MCF 10A (cell line): ENCODE measurements at regions not wholly inside any gene's neighbourhood (a gene's known extent, or its start where the extent isn't known, plus 50 kb on each side); places are given as distances from the start of the nearest gene placed in this dataset.

ENCODE experiments used
- BruUV-seq: library from RNA; stranded (reverse); fragments of 400-500 nt; replicated peaks from 2 replicates; lab custom pipeline; 2021; lab: Mats Ljungman, UMichigan
- CTCF ChIA-PET: fragments of 300-600 bp; sonication (Branson Sonifier 250); formaldehyde crosslinking; extraction: SDS; loops from one replicate; lab custom pipeline; 2021; ENCODE audit warnings: antibody characterized with exemption, inconsistent platforms; lab: Yijun Ruan, JAX
- POLR2A ChIA-PET: fragments of 300-600, 350-650 bp; sonication (Branson Sonifier 250); formaldehyde crosslinking; extraction: SDS; loops from one replicate; lab custom pipeline; 2020; ENCODE audit warnings: antibody characterized with exemption, inconsistent platforms; lab: Yijun Ruan, JAX
- DNase-seq: peaks from one replicate; pipeline ENCODE4 v3.0.0-alpha.2; 2018; ENCODE audit not compliant: unreplicated experiment
- H3K27ac Mint-ChIP-seq: one replicate; pipeline ENCODE4 v1.8.0; 2022; ENCODE audit warnings: mild to moderate bottlenecking, low read depth, mixed read lengths; ENCODE audit not compliant: unreplicated experiment
- H3K27me3 Mint-ChIP-seq: one replicate; pipeline ENCODE4 v1.8.0; 2022; ENCODE audit warnings: mixed read lengths; ENCODE audit not compliant: insufficient read depth, unreplicated experiment
- H3K36me3 Mint-ChIP-seq: one replicate; pipeline ENCODE4 v1.8.0; 2022; ENCODE audit warnings: mild to moderate bottlenecking, moderate library complexity, mixed read lengths; ENCODE audit not compliant: insufficient read depth, unreplicated experiment
- H3K4me1 Mint-ChIP-seq: one replicate; pipeline ENCODE4 v1.8.0; 2022; ENCODE audit warnings: mixed read lengths; ENCODE audit not compliant: insufficient read depth, unreplicated experiment
- H3K4me3 Mint-ChIP-seq: one replicate; pipeline ENCODE4 v1.8.0; 2022; ENCODE audit warnings: mild to moderate bottlenecking, moderate library complexity, mixed read lengths; ENCODE audit not compliant: unreplicated experiment
- H3K9me3 Mint-ChIP-seq: one replicate; pipeline ENCODE4 v1.8.0; 2022; ENCODE audit warnings: mixed read lengths; ENCODE audit not compliant: unreplicated experiment
- CTCF ChIP-seq: fragments of 200-600 bp; IDR thresholded peaks from one replicate; pipeline ENCODE4 v1.8.0; 2022; ENCODE audit warnings: antibody characterized with exemption, mild to moderate bottlenecking; ENCODE audit not compliant: unreplicated experiment
- intact Hi-C: fragments of 100-400 bp; cut with micrococcal nuclease; formaldehyde crosslinking; loops from 2 replicates; pipeline ENCODE4 v1.14.1; 2022

DNA sequence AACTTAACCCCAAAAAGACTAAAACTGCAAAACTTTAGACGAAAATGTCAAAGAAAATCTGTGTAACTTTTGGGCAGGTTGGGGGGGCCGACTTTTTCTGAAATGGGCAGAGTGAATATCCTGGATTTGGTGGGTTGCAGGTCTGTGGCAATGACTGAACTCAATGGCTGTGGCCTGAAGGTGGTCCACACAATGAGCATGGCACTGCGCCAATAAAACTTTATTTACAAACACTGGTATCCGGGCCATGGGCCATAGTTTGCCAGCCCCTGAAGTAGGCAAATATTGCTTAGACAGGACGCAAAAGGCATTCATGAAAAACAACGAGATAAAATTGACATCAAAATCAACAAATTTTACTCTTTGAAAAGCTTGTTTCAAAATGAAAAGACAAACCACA, 66.2 kb downstream of the RTP5 start:
- no peak for TF ChIP-seq CTCF
- Mint-ChIP-seq H3K9me3 (no peaks in the 10 kb centered on the region), H3K27ac (no peak overlapping the region), H3K4me3 (no peak overlapping the region), H3K27me3 (no peaks in the 10 kb centered on the region), H3K36me3 (no peaks in the 10 kb centered on the region), H3K4me1 (no peaks in the 10 kb centered on the region)
- DNase-seq = no peak
- ChIA-PET CTCF (no interaction called here), POLR2A (no interaction called here)
- BruUV-seq = no TSS peak
- intact Hi-C loops = no loop called here

DNA sequence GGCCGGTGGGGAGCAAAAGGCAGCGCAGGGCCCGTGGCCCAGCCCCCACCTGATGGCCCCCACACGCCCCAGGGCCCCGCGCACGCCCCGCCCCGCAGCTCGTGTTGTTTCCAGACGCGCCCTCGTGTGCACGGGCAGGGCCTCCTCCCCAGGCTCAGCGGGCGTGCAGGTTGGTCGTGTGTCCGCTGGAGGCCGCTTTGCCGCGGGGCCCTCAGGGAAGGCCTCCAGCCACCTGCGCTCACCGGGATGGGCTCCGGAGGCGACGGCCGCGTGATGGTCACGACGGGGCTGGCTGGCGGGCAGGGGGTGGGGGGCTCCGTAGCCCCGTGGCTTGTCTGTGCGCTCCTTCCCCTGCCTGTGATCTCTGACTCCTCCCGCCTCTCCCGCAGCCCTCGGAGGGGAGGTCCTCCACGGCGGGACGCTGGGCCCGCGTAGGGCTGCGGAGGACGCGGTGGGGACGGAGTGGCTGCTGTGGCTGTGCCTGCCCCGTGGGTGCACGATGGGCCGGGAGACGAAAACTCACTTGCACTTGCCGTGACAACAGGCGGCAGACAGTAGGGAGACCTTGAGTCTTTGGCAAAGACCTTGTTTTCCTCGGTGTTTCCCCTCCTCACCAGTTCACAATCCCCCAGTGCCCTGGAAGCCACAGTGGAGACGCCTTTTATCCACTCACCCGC, 67.1 kb downstream of the RTP5 start:
- H3K4me3 Mint-ChIP-seq = no peak overlapping the region
- H3K27me3 Mint-ChIP-seq = no peaks in the 10 kb centered on the region
- no peak overlapping the region for H3K27ac Mint-ChIP-seq
- H3K9me3 Mint-ChIP-seq = no peaks in the 10 kb centered on the region
- no peak for TF ChIP-seq CTCF
- ChIA-PET CTCF (interaction anchor here (0.6 kb wide), 1 partner anchor 14 kb away, joined by 3 read pairs; no protein-coding TSS in a partner anchor), POLR2A (no interaction called here)
- H3K4me1 Mint-ChIP-seq = no peaks in the 10 kb centered on the region
- no peaks in the 10 kb centered on the region for H3K36me3 Mint-ChIP-seq
- intact Hi-C loops = no loop called here
- no peak for DNase-seq
- BruUV-seq = no TSS peak

- CTCF ChIA-PET = interaction anchor here (0.6 kb wide), 2 partner anchors 13 to 18 kb away, joined by 3 read pairs; no protein-coding TSS in a partner anchor
- H3K27me3 Mint-ChIP-seq = no peaks in the 10 kb centered on the region
These were observed 67.8 kb downstream of the RTP5 start for GRCh38 chr2:241937297-241937696.

DNA sequence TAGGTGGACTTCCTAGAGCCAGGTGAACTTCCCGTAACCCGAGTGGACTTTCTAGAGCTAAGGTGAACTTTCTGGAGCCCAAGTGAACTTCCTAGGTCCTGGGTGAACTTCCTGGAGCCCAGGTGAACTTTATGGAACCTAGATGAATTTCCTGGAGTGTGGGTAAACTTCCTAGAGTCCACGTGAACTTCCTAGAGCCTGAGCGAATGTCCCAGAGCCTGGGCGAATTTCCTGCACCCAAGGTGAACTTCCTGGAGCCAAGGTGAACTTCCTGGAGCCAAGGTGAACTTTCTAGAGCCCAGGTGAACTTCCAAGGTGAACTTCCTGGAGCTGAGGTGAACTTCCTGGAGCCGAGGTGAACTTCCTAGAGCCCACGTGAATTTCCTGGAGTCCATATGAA, 70.0 kb downstream of the RTP5 start:
- Mint-ChIP-seq H3K9me3 (no peaks in the 10 kb centered on the region), H3K27me3 (peaks cover 11% of the 10 kb centered on the region), H3K4me1 (no peaks in the 10 kb centered on the region), H3K4me3 (no peak overlapping the region), H3K27ac (no peak overlapping the region), H3K36me3 (no peaks in the 10 kb centered on the region)
- CTCF ChIA-PET = interaction anchor here (1.7 kb wide), 1 partner anchor 11 kb away, joined by 7 read pairs; no protein-coding TSS in a partner anchor
- BruUV-seq = no TSS peak
- no peak for TF ChIP-seq CTCF
- intact Hi-C loops = no loop called here
- DNase-seq = no peak
- POLR2A ChIA-PET = no interaction called here

More at GRCh38 chr2:241937297-241937696, 67.8 kb downstream of the RTP5 start:
- Mint-ChIP-seq H3K4me1 (no peaks in the 10 kb centered on the region), H3K36me3 (no peaks in the 10 kb centered on the region), H3K27ac (no peak overlapping the region), H3K4me3 (no peak overlapping the region), H3K9me3 (no peaks in the 10 kb centered on the region)
- POLR2A ChIA-PET = no interaction called here
- intact Hi-C loops = no loop called here
- no peak for TF ChIP-seq CTCF
- no peak for DNase-seq
- no TSS peak for BruUV-seq
